SK-N-SH treated with all-trans-retinoic acid at 6 μM for 48 hours (cell line): ENCODE measurements at regions not wholly inside any gene's neighbourhood (a gene's known extent, or its start where the extent isn't known, plus 50 kb on each side); places are given as distances from the start of the nearest gene placed in this dataset.

Source experiments
- ATAC-seq: fragments of 200-7000 bp; cut with Tn5 transposase; 3 replicates; pipeline ENCODE4 v1.9.1; 2020; ENCODE audit warnings: mild to moderate bottlenecking, moderate library complexity
- BACH2 ChIP-seq: fragments of 250-450 bp; sonication (Bioruptor Pico); IDR thresholded peaks from 2 replicates; pipeline ENCODE4 v1.9.0; 2021; ENCODE audit warnings: mild to moderate bottlenecking, borderline replicate concordance
- CSRNP3 ChIP-seq: fragments of 250-450 bp; sonication (Bioruptor Pico); IDR thresholded peaks from 2 replicates; pipeline ENCODE4 v1.5.1; 2021; ENCODE audit warnings: mild to moderate bottlenecking, moderate library complexity
- ESRRG ChIP-seq: fragments of 250-450 bp; sonication (Bioruptor Pico); IDR thresholded peaks from 2 replicates; pipeline ENCODE4 v1.6.1; 2021; ENCODE audit warnings: mild to moderate bottlenecking
- GLIS3 ChIP-seq: fragments of 250-450 bp; sonication (Bioruptor Pico); IDR thresholded peaks from 2 replicates; pipeline ENCODE4 v1.5.0; 2020; ENCODE audit warnings: mild to moderate bottlenecking, moderate library complexity
- ISL1 ChIP-seq: fragments of 250-450 bp; sonication (Bioruptor Pico); IDR thresholded peaks from 2 replicates; pipeline ENCODE4 v2.1.2; 2022; ENCODE audit warnings: mild to moderate bottlenecking, moderate library complexity
- OSR1 ChIP-seq: fragments of 250-450 bp; sonication (Bioruptor Pico); IDR thresholded peaks from 2 replicates; pipeline ENCODE4 v1.8.0; 2022; ENCODE audit warnings: moderate library complexity, mild to moderate bottlenecking, inconsistent platforms
- PPARA ChIP-seq: fragments of 250-450 bp; sonication (Bioruptor Pico); IDR thresholded peaks from 2 replicates; pipeline ENCODE4 v1.5.0; 2020; ENCODE audit warnings: mild to moderate bottlenecking, borderline replicate concordance
- RARB ChIP-seq: fragments of 250-450 bp; sonication (Bioruptor Pico); IDR thresholded peaks from 2 replicates; pipeline ENCODE4 v1.8.0; 2021; ENCODE audit warnings: mild to moderate bottlenecking, moderate library complexity
- SNAI2 ChIP-seq: fragments of 250-450 bp; sonication (Bioruptor Pico); IDR thresholded peaks from 2 replicates; pipeline ENCODE4 v1.5.0; 2020; ENCODE audit warnings: mild to moderate bottlenecking, moderate library complexity
- TCF4 ChIP-seq: fragments of 250-450 bp; sonication (Bioruptor Pico); IDR thresholded peaks from 2 replicates; pipeline ENCODE4 v1.8.0; 2021; ENCODE audit warnings: mild to moderate bottlenecking, moderate library complexity, borderline replicate concordance
- TOX ChIP-seq: fragments of 250-450 bp; sonication (Bioruptor Pico); IDR thresholded peaks from 2 replicates; pipeline ENCODE4 v1.8.0; 2021; ENCODE audit warnings: mild to moderate bottlenecking, moderate library complexity, borderline replicate concordance
- ZC3H10 ChIP-seq: fragments of 250-450 bp; sonication (Bioruptor Pico); IDR thresholded peaks from 2 replicates; pipeline ENCODE4 v1.5.1; 2021; ENCODE audit warnings: mild to moderate bottlenecking, moderate library complexity
- ZFP30 ChIP-seq: fragments of 450-650 bp; formaldehyde crosslinking; IDR thresholded peaks from 2 replicates; pipeline ENCODE4 v1.5.0; 2022; ENCODE audit warnings: mild to moderate bottlenecking, moderate library complexity
- ZNF565 ChIP-seq: fragments of 450-650 bp; formaldehyde crosslinking; conservative IDR thresholded peaks from 2 replicates; pipeline ENCODE4 v1.5.0; 2020; ENCODE audit warnings: low read depth, mild to moderate bottlenecking, moderate library complexity
- ZNF8 ChIP-seq: fragments of 450-650 bp; formaldehyde crosslinking; IDR thresholded peaks from 2 replicates; pipeline ENCODE4 v1.5.0; 2020; ENCODE audit warnings: mild to moderate bottlenecking, moderate library complexity
- TF ChIP-seq, protein P1 (sequence below): fragments of 250-450 bp; sonication (Bioruptor Pico); IDR thresholded peaks from 2 replicates; pipeline ENCODE4 v1.5.1; 2020; ENCODE audit warnings: low read depth, mild to moderate bottlenecking, moderate library complexity
- TF ChIP-seq, protein P2 (sequence below): fragments of 250-450 bp; sonication (Bioruptor Pico); IDR thresholded peaks from 2 replicates; pipeline ENCODE4 v1.5.0; 2020; ENCODE audit warnings: mild to moderate bottlenecking, moderate library complexity
- TF ChIP-seq, protein P3 (sequence below): fragments of 250-450 bp; sonication (Bioruptor Pico); IDR thresholded peaks from 2 replicates; pipeline ENCODE4 v1.8.0; 2020; ENCODE audit warnings: mild to moderate bottlenecking, moderate library complexity, borderline replicate concordance
- TF ChIP-seq, protein P4 (sequence below): fragments of 250-450 bp; sonication (Bioruptor Pico); IDR thresholded peaks from 2 replicates; pipeline ENCODE4 v1.8.0; 2021; ENCODE audit warnings: low read depth, mild to moderate bottlenecking, moderate library complexity, borderline replicate concordance

DNA sequence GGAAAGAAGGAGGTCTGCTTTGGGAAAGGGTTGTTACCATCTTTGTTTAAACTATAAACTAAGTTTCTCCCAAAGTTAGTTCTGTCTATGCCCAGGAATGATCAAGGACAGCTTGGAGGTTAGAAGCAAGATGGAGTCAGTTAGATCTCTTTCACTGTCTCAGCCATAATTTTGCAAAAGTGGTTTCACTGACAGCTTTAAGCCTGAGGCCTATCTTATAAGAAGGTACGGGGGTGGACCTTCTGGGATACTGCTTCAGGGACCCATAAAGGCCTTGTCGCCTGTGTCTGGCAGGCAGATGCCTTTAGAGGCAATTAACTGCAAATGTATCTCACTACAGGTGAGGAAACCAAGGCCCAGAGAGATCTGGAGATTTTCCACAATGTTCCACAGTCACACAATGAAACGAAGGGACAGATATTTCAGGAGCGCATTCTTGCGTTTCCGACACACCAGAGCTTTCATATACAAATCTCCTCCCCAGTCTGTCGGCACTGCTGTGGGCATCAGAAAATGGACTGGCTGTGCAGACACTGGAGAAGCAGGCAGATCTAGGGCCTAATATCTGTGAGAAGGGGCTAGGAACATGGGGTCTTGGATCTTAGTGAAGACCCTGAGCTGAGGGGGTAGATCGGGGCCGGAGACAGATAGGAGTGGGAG lies 169.5 kb upstream of the SMAD3 start (continued):
- TF ChIP-seq CSRNP3 = no peak
- TF ChIP-seq, all 23 proteins: peak for 0

GRCh38 chr15:66896611-66897010 lies 168.8 kb upstream of the SMAD3 start:
- no peak for ATAC-seq
- TF ChIP-seq BACH2 = no peak
- TF ChIP-seq, protein P1, sequence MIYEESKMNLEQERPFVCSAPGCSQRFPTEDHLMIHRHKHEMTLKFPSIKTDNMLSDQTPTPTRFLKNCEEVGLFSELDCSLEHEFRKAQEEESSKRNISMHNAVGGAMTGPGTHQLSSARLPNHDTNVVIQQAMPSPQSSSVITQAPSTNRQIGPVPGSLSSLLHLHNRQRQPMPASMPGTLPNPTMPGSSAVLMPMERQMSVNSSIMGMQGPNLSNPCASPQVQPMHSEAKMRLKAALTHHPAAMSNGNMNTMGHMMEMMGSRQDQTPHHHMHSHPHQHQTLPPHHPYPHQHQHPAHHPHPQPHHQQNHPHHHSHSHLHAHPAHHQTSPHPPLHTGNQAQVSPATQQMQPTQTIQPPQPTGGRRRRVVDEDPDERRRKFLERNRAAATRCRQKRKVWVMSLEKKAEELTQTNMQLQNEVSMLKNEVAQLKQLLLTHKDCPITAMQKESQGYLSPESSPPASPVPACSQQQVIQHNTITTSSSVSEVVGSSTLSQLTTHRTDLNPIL (CRISPR knock-in tag) = no peak
- no peak for TF ChIP-seq ZNF565 (CRISPR knock-in tag)
- TF ChIP-seq, protein P2, sequence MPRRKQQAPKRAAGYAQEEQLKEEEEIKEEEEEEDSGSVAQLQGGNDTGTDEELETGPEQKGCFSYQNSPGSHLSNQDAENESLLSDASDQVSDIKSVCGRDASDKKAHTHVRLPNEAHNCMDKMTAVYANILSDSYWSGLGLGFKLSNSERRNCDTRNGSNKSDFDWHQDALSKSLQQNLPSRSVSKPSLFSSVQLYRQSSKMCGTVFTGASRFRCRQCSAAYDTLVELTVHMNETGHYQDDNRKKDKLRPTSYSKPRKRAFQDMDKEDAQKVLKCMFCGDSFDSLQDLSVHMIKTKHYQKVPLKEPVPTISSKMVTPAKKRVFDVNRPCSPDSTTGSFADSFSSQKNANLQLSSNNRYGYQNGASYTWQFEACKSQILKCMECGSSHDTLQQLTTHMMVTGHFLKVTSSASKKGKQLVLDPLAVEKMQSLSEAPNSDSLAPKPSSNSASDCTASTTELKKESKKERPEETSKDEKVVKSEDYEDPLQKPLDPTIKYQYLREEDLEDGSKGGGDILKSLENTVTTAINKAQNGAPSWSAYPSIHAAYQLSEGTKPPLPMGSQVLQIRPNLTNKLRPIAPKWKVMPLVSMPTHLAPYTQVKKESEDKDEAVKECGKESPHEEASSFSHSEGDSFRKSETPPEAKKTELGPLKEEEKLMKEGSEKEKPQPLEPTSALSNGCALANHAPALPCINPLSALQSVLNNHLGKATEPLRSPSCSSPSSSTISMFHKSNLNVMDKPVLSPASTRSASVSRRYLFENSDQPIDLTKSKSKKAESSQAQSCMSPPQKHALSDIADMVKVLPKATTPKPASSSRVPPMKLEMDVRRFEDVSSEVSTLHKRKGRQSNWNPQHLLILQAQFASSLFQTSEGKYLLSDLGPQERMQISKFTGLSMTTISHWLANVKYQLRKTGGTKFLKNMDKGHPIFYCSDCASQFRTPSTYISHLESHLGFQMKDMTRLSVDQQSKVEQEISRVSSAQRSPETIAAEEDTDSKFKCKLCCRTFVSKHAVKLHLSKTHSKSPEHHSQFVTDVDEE (CRISPR knock-in tag) = no peak

DNA sequence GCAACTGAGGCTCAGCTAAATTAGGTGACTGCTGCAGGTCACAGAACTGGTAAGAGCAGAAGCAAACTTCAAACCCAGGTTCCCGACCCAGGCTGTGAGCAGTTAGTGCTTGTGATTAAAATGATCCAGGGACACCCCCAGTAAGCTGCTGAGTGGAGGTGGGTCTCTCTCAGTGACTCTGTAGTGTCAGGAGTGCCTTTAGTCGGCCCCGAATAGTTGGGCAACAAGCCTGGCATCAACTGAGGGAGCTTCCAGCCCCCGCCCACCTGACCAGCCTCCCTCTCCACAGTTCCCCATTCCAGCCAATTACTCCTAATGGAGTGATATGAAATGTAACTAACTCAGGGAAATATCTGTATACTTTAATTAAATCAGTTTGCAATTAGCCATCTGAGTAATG lies 168.0 kb upstream of the SMAD3 start:
- ATAC-seq = no peak

DNA sequence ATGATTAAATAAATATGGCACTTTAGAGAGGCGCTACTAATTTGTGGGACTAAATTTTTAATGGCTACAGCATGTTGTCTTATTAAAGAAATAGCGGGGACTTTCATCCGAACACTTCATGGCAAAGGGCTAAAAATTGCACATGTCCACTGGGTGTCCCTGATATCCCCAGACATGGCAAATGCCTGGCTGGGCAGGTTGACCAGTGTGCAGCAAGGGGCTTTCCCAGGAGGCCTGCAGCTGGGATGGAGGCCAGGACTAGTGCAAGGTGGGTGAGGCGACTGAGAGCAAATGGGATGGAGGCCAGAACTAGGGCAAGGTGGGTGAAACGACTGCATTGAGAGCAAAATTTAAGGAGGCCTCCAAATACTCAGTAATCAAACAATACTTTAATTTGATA lies 167.4 kb upstream of the SMAD3 start:
- no peak for ATAC-seq
- TF ChIP-seq, protein P3, sequence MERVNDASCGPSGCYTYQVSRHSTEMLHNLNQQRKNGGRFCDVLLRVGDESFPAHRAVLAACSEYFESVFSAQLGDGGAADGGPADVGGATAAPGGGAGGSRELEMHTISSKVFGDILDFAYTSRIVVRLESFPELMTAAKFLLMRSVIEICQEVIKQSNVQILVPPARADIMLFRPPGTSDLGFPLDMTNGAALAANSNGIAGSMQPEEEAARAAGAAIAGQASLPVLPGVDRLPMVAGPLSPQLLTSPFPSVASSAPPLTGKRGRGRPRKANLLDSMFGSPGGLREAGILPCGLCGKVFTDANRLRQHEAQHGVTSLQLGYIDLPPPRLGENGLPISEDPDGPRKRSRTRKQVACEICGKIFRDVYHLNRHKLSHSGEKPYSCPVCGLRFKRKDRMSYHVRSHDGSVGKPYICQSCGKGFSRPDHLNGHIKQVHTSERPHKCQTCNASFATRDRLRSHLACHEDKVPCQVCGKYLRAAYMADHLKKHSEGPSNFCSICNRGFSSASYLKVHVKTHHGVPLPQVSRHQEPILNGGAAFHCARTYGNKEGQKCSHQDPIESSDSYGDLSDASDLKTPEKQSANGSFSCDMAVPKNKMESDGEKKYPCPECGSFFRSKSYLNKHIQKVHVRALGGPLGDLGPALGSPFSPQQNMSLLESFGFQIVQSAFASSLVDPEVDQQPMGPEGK (CRISPR knock-in tag) = no peak
- no peak for TF ChIP-seq ZC3H10 (CRISPR knock-in tag)
- TF ChIP-seq TCF4 (CRISPR knock-in tag) = no peak
- no peak for TF ChIP-seq ZFP30 (CRISPR knock-in tag)
- no peak for TF ChIP-seq ISL1 (CRISPR knock-in tag)
- TF ChIP-seq, protein P1 (CRISPR knock-in tag) = no peak
- TF ChIP-seq SNAI2 (CRISPR knock-in tag) = no peak
- no peak for TF ChIP-seq TOX (CRISPR knock-in tag)
- TF ChIP-seq OSR1 = no peak
- TF ChIP-seq BACH2 = no peak
- TF ChIP-seq, protein P4, sequence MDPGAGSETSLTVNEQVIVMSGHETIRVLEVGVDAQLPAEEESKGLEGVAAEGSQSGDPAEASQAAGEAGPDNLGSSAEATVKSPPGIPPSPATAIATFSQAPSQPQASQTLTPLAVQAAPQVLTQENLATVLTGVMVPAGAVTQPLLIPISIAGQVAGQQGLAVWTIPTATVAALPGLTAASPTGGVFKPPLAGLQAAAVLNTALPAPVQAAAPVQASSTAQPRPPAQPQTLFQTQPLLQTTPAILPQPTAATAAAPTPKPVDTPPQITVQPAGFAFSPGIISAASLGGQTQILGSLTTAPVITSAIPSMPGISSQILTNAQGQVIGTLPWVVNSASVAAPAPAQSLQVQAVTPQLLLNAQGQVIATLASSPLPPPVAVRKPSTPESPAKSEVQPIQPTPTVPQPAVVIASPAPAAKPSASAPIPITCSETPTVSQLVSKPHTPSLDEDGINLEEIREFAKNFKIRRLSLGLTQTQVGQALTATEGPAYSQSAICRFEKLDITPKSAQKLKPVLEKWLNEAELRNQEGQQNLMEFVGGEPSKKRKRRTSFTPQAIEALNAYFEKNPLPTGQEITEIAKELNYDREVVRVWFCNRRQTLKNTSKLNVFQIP (CRISPR knock-in tag) = no peak
- TF ChIP-seq ESRRG (CRISPR knock-in tag) = no peak
- TF ChIP-seq RARB = no peak
- no peak for TF ChIP-seq PPARA (CRISPR knock-in tag)
- TF ChIP-seq, all 23 proteins: peak for 0

More for the DNA sequence above, 168.0 kb upstream of the SMAD3 start:
- TF ChIP-seq BACH2 (no peak), OSR1 (no peak), TOX (CRISPR knock-in tag) (no peak), ESRRG (CRISPR knock-in tag) (no peak), GLIS3 (CRISPR knock-in tag) (no peak), ISL1 (CRISPR knock-in tag) (no peak), ZNF8 (CRISPR knock-in tag) (no peak)
- TF ChIP-seq, protein P4 (CRISPR knock-in tag) = no peak
